HG03045 (cell line): ENCODE measurements at regions not wholly inside any gene's neighbourhood (a gene's known extent, or its start where the extent isn't known, plus 50 kb on each side); places are given as distances from the start of the nearest gene placed in this dataset.

ENCODE experiments used
- ATAC-seq: cut with Tn5 transposase; IDR thresholded peaks from one replicate; pipeline ENCODE4 v1.9.1; 2021; ENCODE audit warnings: mild to moderate bottlenecking, moderate library complexity; ENCODE audit not compliant: unreplicated experiment

- no peak for ATAC-seq
Measured at GRCh38 chr13:109533350-109533749, 253.0 kb downstream of the IRS2 start.

GRCh38 chr13:109529964-109530363 lies 256.4 kb downstream of the IRS2 start:
- no peak for ATAC-seq

GRCh38 chr13:109521719-109522118 lies 264.7 kb downstream of the IRS2 start:
- no peak for ATAC-seq

GRCh38 chr13:109517517-109517916 lies 268.9 kb downstream of the IRS2 start:
- ATAC-seq: no peak

- no peak for ATAC-seq
Measured at GRCh38 chr13:109516186-109516585, 270.2 kb downstream of the IRS2 start.

GRCh38 chr13:109510013-109510412 lies 276.4 kb downstream of the IRS2 start:
- ATAC-seq: no peak

GRCh38 chr13:109509154-109509900 lies 277.1 kb downstream of the IRS2 start:
- no peak for ATAC-seq

- ATAC-seq: no peak
Measured at GRCh38 chr13:109500146-109500773, 286.1 kb downstream of the IRS2 start.

GRCh38 chr13:109497917-109498316 lies 288.5 kb downstream of the IRS2 start:
- ATAC-seq: no peak

- ATAC-seq: no peak
Measured at GRCh38 chr13:109496216-109496615, 290.2 kb downstream of the IRS2 start.

- ATAC-seq: no peak
Measured at GRCh38 chr13:109494925-109495369, 291.4 kb downstream of the IRS2 start.

- no peak for ATAC-seq
Measured at GRCh38 chr13:109485136-109485794, 301.1 kb downstream of the IRS2 start.

- no peak for ATAC-seq
Measured at GRCh38 chr13:109483284-109483683, 303.1 kb downstream of the IRS2 start.

GRCh38 chr13:109481040-109481439 lies 305.3 kb downstream of the IRS2 start:
- ATAC-seq: no peak

- ATAC-seq: no peak
Measured at GRCh38 chr13:109480011-109480955, 306.1 kb downstream of the IRS2 start.

GRCh38 chr13:109479534-109479933 lies 306.8 kb downstream of the IRS2 start:
- ATAC-seq: no peak

- ATAC-seq: no peak
Measured at GRCh38 chr13:109476001-109476400, 310.4 kb downstream of the IRS2 start.

GRCh38 chr13:109468123-109468522 lies 318.3 kb downstream of the IRS2 start:
- no peak for ATAC-seq

- ATAC-seq: no peak
Measured at GRCh38 chr13:109465148-109465547, 321.2 kb downstream of the IRS2 start.

- ATAC-seq: no peak
Measured at GRCh38 chr13:109454167-109454917, 332.0 kb downstream of the IRS2 start.
